Fibroblast of villous mesenchyme (primary cell): ENCODE measurements at regions not wholly inside any gene's neighbourhood (a gene's known extent, or its start where the extent isn't known, plus 50 kb on each side); places are given as distances from the start of the nearest gene placed in this dataset.

Experiments
- DNase-seq: peaks from one replicate; pipeline ENCODE4 v3.0.0-alpha.2; 2010; ENCODE audit warnings: low read depth
- H3K4me3 ChIP-seq: 2 replicates; pipeline ENCODE4 v1.5.1; 2011; ENCODE audit warnings: low read depth, mild to moderate bottlenecking, low read length
- TF ChIP-seq, protein P1 (sequence below): IDR thresholded peaks from 2 replicates; pipeline ENCODE4 v1.5.1; 2012; ENCODE audit warnings: low read depth, mild to moderate bottlenecking, low read length; ENCODE audit not compliant: insufficient read depth

DNA sequence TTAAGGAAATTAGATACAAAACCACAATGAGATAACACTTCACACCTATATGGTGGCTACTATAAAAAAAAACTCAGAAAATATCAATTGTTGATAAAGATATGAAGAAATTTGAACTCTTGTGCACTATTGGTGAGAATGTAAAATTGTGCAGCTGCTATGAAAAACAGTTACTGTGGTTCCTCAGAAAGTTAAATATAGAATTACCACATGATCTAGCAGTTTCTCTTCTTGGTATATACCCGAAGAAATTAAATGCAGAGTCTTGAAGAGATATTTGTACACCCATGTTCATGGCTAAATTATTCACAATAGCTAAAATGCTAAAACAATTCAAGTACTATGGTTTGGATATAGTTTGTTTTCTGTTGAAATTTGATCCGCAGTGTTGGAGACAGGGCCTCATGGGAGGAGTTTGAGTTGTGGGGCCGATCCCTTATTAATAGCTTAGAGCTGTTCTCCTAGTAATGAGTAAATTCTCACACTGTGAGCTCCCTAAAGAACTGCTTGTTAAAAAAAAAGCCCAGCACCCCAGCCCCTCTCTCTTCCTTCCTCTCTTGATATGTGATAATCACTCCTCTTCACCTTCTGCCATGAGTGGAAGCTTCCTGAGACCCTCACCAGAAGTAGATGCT lies 1412.1 kb downstream of the PLA2G4A start:
- no peak overlapping the region for H3K4me3 ChIP-seq
- TF ChIP-seq, protein P1, sequence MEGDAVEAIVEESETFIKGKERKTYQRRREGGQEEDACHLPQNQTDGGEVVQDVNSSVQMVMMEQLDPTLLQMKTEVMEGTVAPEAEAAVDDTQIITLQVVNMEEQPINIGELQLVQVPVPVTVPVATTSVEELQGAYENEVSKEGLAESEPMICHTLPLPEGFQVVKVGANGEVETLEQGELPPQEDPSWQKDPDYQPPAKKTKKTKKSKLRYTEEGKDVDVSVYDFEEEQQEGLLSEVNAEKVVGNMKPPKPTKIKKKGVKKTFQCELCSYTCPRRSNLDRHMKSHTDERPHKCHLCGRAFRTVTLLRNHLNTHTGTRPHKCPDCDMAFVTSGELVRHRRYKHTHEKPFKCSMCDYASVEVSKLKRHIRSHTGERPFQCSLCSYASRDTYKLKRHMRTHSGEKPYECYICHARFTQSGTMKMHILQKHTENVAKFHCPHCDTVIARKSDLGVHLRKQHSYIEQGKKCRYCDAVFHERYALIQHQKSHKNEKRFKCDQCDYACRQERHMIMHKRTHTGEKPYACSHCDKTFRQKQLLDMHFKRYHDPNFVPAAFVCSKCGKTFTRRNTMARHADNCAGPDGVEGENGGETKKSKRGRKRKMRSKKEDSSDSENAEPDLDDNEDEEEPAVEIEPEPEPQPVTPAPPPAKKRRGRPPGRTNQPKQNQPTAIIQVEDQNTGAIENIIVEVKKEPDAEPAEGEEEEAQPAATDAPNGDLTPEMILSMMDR, result no peak
- no peak for DNase-seq

GRCh38 chr1:188241629-188242028 lies 1412.9 kb downstream of the PLA2G4A start:
- TF ChIP-seq, protein P1, result no peak
- no peak overlapping the region for H3K4me3 ChIP-seq
- DNase-seq, result no peak

- TF ChIP-seq, protein P1, result no peak
- H3K4me3 ChIP-seq, result no peak overlapping the region
- DNase-seq, result no peak
Measured at GRCh38 chr1:188243456-188243855, 1414.7 kb downstream of the PLA2G4A start.

GRCh38 chr1:188244681-188245080 lies 1415.9 kb downstream of the PLA2G4A start:
- TF ChIP-seq, protein P1, result no peak
- no peak for DNase-seq
- no peak overlapping the region for H3K4me3 ChIP-seq

DNA sequence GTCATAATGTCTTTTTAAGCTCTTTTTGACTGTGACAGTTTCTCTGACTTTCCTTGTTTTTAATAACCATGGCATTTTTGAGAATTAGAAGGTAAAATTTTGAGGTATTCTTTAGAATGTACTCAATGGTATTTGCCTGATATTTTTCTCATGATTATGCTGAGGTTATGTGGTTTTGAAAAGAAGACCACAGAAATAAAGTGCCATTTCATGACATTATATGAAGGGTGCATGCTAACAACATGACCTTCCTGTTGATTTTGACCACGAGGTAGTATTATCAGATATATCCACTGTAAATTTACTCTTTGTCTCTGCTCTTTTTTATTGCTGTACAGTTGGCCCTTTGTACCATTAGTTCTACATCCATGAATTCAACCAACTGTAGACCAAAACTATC lies 1418.5 kb downstream of the PLA2G4A start:
- DNase-seq, result no peak
- TF ChIP-seq, protein P1, result no peak
- H3K4me3 ChIP-seq, result no peak overlapping the region

GRCh38 chr1:188249811-188250210 lies 1421.1 kb downstream of the PLA2G4A start:
- TF ChIP-seq, protein P1, result no peak
- DNase-seq, result no peak

GRCh38 chr1:188251036-188251435 lies 1422.3 kb downstream of the PLA2G4A start:
- no peak for DNase-seq
- TF ChIP-seq, protein P1, result no peak
- no peak overlapping the region for H3K4me3 ChIP-seq

More at GRCh38 chr1:188249811-188250210, 1421.1 kb downstream of the PLA2G4A start:
- no peak overlapping the region for H3K4me3 ChIP-seq
